Left cardiac atrium (tissue), 4 donors: ENCODE measurements at regions not wholly inside any gene's neighbourhood (a gene's known extent, or its start where the extent isn't known, plus 50 kb on each side); places are given as distances from the start of the nearest gene placed in this dataset.

Experiments
- ATAC-seq, 2 donors: fragments of 200-7000 bp; cut with Tn5 transposase; one replicate each; pipeline ENCODE4 v1.9.1; 2020; ENCODE audit warnings: mild to moderate bottlenecking in 2 of 2, moderate library complexity in 2 of 2
- DNase-seq: peaks from one replicate; pipeline ENCODE4 v3.0.0-alpha.2; 2020
- intact Hi-C, 2 donors: fragments of 100-400 bp; cut with DNase I; formaldehyde crosslinking; loops; one replicate each; pipeline versions ENCODE4 v1.14.1 to v1.15.1; 2022 to 2023
- donor health status: DM: no; HTN: yes; CAD: no.
- donor health status: DM: no; HTN: yes; CAD: no; lungs with severe emphysema.
- donor health status: DM: yes; HTN: yes; CAD: no.
- donor health status: Dilated cardiomyopathy.

DNA sequence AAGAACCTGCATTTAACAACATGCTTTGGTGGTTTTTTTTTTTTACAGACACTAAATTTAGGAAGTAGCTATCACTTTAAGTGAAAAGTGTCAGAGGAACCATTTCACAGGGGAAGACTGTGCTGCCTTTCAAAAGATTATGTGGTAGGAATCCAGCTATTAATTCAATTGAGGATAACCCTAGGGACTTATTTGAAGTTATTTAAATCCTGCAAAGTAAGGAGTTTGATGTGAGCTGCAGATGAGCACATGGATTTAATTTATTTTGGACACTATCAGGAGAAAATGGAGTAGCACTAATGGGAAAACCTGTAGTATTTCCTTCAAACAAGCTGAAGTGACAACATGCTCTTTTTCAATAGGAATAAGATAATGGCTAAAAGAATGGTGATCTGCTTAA lies 419.8 kb downstream of the ANKRD7 start:
- intact Hi-C loops: no loop called here
- DNase-seq (no peak), ATAC-seq (no peak)

DNA sequence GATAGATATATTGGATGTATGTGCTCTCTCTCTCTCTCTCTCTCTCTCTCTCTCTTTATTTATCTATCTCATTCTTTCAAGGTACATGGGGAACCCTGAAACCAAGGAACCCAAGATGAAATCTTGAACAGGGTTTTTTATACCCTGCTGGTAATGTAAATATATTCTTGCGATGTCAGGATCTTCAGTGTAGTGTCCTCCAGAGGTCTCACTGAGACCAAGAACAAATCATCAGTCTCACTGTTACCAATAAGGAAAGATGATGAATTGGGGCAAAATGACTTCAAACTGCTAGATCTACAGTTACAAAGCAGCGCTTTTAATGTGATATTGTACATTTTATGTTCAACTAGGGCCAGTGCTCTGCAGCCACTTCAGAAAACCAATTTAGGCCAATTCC lies 423.5 kb downstream of the ANKRD7 start:
- intact Hi-C loops: no loop called here
- ATAC-seq (no peak), DNase-seq (no peak)

DNA sequence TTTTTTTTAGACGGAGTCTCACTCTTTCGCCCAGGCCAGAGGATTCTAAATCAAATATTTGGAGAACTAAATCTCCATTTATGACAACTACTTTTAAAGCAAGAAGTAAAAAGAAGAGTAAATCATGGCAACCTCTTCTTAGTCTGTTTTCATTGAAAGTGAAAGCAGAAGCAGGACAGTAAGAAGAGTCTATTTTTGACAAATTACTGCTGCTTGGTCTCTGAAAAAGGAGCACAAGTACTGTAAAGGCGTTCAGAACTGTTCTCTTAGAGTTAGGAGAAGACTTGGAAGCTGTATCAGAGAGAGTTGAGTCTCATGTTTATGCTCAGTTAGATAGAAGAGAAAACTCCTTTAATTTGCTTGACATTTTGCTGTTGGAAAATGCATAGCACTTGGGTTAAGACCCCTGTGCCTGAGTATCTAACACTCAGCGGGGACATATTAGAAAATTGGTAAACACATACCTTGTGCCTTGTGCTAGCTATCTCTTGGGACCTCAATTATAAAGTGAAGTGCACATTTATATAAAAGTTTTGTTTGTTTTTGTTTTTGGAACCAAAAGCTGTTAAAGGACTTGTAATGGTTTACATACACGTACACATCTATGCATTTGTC lies 433.0 kb downstream of the ANKRD7 start:
- DNase-seq (no peak), ATAC-seq (no peak)
- intact Hi-C loops: no loop called here

DNA sequence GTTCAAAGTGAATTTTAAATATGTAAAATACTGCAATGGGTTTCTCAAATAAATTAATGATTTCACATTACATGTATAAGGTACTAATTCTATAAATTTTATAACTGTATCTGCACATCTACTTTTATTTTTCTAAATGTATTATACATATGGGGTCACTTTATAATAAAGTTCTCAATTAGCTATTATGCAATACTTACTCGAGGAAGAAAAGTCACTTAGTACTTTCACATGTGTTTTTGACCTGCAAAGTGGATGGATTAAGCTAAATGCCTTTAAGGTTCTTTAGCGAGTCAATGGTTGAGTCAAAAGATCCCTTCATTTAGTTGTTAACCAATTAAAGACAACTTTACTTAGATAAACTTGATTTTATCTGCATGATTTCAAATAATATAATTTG lies 437.8 kb downstream of the ANKRD7 start:
- ATAC-seq (no peak), DNase-seq (no peak)
- intact Hi-C loops: no loop called here

- intact Hi-C loops: no loop called here
- ATAC-seq: no peak
- DNase-seq: no peak
These were observed 440.0 kb downstream of the ANKRD7 start for GRCh38 chr7:118664498-118664897.

- ATAC-seq (no peak), DNase-seq (no peak)
- intact Hi-C loops: no loop called here
These were observed 446.6 kb downstream of the ANKRD7 start for GRCh38 chr7:118671149-118671548.

DNA sequence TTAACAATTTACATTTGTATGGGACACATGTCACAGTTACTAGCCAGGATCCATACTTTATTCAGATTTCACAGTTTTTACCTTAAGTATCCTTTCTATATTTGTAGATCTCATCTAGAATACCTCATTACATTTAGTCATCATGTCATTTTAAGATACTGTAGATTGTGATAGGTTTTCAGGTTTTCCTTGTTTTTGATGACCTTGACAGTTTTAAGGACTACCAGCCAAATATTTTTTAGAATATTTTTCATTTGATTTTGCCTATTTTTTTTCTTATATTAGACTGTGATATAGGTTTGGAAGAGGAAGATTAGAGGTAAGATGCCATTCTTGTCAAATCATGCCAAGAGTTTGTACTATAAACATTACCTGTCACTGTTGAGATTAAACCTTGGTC lies 460.3 kb downstream of the ANKRD7 start:
- no peak for DNase-seq
- intact Hi-C loops: no loop called here
- no peak for ATAC-seq

DNA sequence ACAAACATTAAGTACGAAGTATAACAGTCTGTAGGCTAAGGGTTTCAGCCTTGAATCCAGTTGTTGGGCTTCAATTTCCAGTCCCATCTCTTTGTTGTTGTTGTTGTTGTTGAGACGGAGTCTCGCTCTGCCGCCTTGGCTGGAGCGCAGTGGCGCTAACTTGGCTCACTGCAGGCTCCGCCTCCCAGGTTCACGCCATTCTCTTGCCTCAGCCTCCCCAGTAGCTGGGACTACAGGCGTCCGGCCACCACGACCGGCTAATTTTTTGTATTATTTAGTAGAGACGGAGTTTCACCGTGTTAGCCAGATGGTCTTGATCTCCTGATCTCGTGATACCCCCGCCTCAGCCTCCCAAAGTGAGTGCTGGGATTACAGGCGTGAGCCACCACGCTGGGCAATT lies 464.9 kb downstream of the ANKRD7 start:
- intact Hi-C loops: no loop called here
- DNase-seq (no peak), ATAC-seq (no peak)

DNA sequence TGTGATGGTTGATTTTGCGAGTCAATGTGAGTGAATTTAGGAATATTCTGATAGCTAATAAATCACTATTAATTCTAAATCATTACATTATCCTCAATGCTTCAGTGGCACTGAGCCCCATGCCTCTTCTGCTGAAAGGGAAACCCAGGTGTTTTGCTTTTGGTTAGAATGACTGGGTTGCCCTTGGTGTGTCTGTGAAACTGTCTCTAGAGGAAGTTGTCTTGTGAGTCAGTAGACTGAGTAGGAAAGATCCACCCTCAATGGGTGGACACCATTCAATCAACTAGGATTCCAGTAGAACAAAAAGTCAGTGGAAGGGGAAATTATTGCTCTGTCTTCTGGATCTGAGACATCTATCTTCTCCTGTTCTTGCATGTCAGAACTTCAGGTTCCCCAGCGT lies 472.4 kb downstream of the ANKRD7 start:
- intact Hi-C loops: no loop called here
- DNase-seq (no peak), ATAC-seq (no peak)

- DNase-seq: no peak
- intact Hi-C loops: no loop called here
- ATAC-seq: no peak
These were observed 474.7 kb downstream of the ANKRD7 start for GRCh38 chr7:118699222-118699621.

- intact Hi-C loops: no loop called here
- ATAC-seq (no peak), DNase-seq (no peak)
These were observed 484.2 kb downstream of the ANKRD7 start for GRCh38 chr7:118708741-118709140.

- ATAC-seq (no peak), DNase-seq (no peak)
- intact Hi-C loops: no loop called here
These were observed 487.2 kb downstream of the ANKRD7 start for GRCh38 chr7:118711688-118712087.

- intact Hi-C loops: no loop called here
- no peak for ATAC-seq
- no peak for DNase-seq
These were observed 488.5 kb downstream of the ANKRD7 start for GRCh38 chr7:118713039-118713438.

- no peak for ATAC-seq
- intact Hi-C loops: no loop called here
- no peak for DNase-seq
These were observed 496.1 kb downstream of the ANKRD7 start for GRCh38 chr7:118720632-118721031.

DNA sequence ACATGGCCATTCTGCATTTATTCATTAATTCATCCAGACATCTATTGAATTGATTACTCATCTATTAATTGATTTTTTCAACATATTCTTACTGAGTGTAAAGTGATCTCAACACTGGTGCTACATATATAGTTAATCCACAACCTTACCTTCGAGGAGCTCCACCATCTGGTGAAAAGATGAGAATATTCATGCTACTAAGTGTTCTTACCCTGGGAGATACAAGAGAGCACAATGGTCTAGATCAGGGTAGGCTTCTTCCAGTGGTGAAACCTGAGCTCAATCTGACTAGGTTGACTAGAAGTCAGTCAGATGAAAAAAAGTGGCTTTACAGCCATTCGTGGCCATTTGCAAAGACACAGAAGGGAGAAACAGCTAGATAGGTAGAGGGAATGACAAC lies 507.4 kb downstream of the ANKRD7 start:
- DNase-seq (no peak), ATAC-seq (no peak)
- intact Hi-C loops: no loop called here

GRCh38 chr7:118734541-118734940 lies 510.0 kb downstream of the ANKRD7 start:
- intact Hi-C loops: no loop called here
- DNase-seq: no peak
- no peak for ATAC-seq

- DNase-seq (no peak), ATAC-seq (no peak)
- intact Hi-C loops: no loop called here
These were observed 510.9 kb downstream of the ANKRD7 start for GRCh38 chr7:118735441-118735840.

GRCh38 chr7:118737935-118738334 lies 513.4 kb downstream of the ANKRD7 start:
- no peak for DNase-seq
- intact Hi-C loops: no loop called here
- ATAC-seq: no peak

DNA sequence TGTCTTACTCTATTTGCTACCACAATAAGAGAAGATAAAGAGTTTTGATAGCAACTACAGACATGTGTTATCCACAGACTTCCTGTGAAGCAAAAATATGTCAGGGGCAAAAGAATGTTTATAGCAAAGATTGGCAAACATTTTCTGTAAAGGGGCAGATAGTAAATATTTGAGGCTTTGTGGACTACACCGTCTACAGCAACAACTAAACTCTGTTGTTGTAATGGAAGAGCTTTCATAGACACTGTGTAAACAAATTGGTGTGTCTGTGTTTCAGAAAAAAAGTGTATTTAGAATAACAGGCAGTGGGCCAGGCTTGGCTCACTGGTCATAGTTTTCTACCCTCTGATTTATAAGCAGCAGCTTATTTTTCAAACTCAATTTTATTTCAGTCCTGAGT lies 521.4 kb downstream of the ANKRD7 start:
- ATAC-seq: no peak
- intact Hi-C loops: no loop called here
- no peak for DNase-seq

GRCh38 chr7:118747473-118747872 lies 523.0 kb downstream of the ANKRD7 start:
- intact Hi-C loops: no loop called here
- ATAC-seq: no peak
- DNase-seq: no peak

DNA sequence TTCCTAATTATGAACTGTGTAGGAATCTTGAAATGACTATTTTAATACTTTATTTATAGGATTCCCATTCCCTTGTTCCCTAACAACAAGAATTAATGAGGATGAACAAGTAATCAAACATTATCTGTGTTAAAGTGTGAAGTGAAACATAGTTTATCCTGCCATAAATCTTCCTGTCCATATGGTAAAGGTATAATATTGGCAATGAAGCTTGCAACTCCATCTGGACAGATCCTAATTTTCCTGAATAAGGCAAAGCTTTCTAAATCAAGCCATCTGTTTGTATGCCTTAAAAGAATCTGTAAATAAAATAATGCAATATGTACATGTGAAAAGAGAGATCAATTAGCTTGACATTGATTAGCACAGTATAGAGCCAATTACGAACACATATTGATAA lies 529.0 kb downstream of the ANKRD7 start:
- intact Hi-C loops: no loop called here
- no peak for DNase-seq
- ATAC-seq: no peak

- DNase-seq (no peak), ATAC-seq (no peak)
- intact Hi-C loops: no loop called here
These were observed 530.1 kb downstream of the ANKRD7 start for GRCh38 chr7:118754608-118755007.
